GM23338 (cell line): ENCODE measurements at regions not wholly inside any gene's neighbourhood (a gene's known extent, or its start where the extent isn't known, plus 50 kb on each side); places are given as distances from the start of the nearest gene placed in this dataset.

Experiments
- CTCF ChIP-seq, 2 experiments: fragments of 200-600 bp in 1 of 2; sonication (generic) in 1 of 2; conservative IDR thresholded peaks; 2 replicates each; pipeline versions ENCODE4 v1.5.1 to v1.6.1; 2016 to 2017; ENCODE audit warnings: antibody characterized with exemption in 2 of 2, low read depth in 2 of 2, mild to moderate bottlenecking in 2 of 2, moderate library complexity in 1 of 2
- ETS1 ChIP-seq: IDR thresholded peaks from 2 replicates; pipeline ENCODE4 v1.6.1; 2016; ENCODE audit warnings: antibody characterized with exemption
- EZH2phosphoT487 ChIP-seq: fragments of 200-600 bp; sonication (generic); IDR thresholded peaks from one replicate; pipeline ENCODE4 v1.8.1; 2018; ENCODE audit warnings: antibody characterized with exemption; ENCODE audit not compliant: unreplicated experiment
- JUNB ChIP-seq: IDR thresholded peaks from one replicate; pipeline ENCODE4 v1.6.1; 2016; ENCODE audit warnings: antibody characterized with exemption; ENCODE audit not compliant: unreplicated experiment
- POLR2AphosphoS5 ChIP-seq: IDR thresholded peaks from 2 replicates; pipeline ENCODE4 v1.6.1; 2016; ENCODE audit warnings: antibody characterized with exemption, low read depth
- REST ChIP-seq: IDR thresholded peaks from one replicate; pipeline ENCODE4 v1.6.1; 2018; ENCODE audit warnings: antibody characterized with exemption; ENCODE audit not compliant: unreplicated experiment
- ZNF114 ChIP-seq: fragments of 250-450 bp; sonication (Bioruptor Pico); IDR thresholded peaks from 2 replicates; pipeline ENCODE4 v1.5.0; 2020; ENCODE audit warnings: mild to moderate bottlenecking, moderate library complexity

GRCh38 chr13:70585109-70585508 is 476.9 kb upstream of the KLHL1 start:
- TF ChIP-seq CTCF (conservative IDR thresholded peaks at IDR 0.05; ENCODE audit: low read depth in 2 of 2) (no peak), REST (no peak), POLR2AphosphoS5 (no peak), JUNB (no peak), ETS1 (no peak), EZH2phosphoT487 (no peak), ZNF114 (CRISPR knock-in tag) (no peak)
